Activated T-helper 1 cell treated with anti-CD3 and anti-CD28 coated beads, Interleukin-12 subunit alpha, Interleukin-12 subunit beta, Interleukin-2, Interleukin-4 antibody, amounts not matched to agents 30 ng/mL and 10 ng/mL and 1 ng/mL, durations not matched to agents 14 hours and 24 hours and 36 hours (primary cell): ENCODE measurements at regions not wholly inside any gene's neighbourhood (a gene's known extent, or its start where the extent isn't known, plus 50 kb on each side); places are given as distances from the start of the nearest gene placed in this dataset.

ENCODE experiments used
- DNase-seq: peaks from one replicate; pipeline ENCODE4 v3.0.0; 2021; ENCODE audit warnings: low spot score
- H3K27ac Mint-ChIP-seq: one replicate; pipeline ENCODE4 v1.8.0; 2021; ENCODE audit warnings: mild to moderate bottlenecking, mixed read lengths
- H3K27me3 Mint-ChIP-seq: one replicate; pipeline ENCODE4 v1.8.0; 2022; ENCODE audit warnings: mild to moderate bottlenecking, moderate library complexity, mixed read lengths; ENCODE audit not compliant: insufficient read depth
- H3K36me3 Mint-ChIP-seq: one replicate; pipeline ENCODE4 v1.8.0; 2021; ENCODE audit warnings: low read depth, mixed read lengths
- H3K4me1 Mint-ChIP-seq: one replicate; pipeline ENCODE4 v1.8.0; 2021; ENCODE audit warnings: low read depth, mixed read lengths
- H3K4me3 Mint-ChIP-seq: one replicate; pipeline ENCODE4 v1.8.0; 2021; ENCODE audit warnings: mild to moderate bottlenecking, moderate library complexity, mixed read lengths
- H3K9me3 Mint-ChIP-seq: one replicate; pipeline ENCODE4 v1.8.0; 2021; ENCODE audit warnings: mixed read lengths
- intact Hi-C: fragments of 100-400 bp; cut with micrococcal nuclease; formaldehyde crosslinking; loops from one replicate; pipeline ENCODE4 v1.15.1; 2024

DNA sequence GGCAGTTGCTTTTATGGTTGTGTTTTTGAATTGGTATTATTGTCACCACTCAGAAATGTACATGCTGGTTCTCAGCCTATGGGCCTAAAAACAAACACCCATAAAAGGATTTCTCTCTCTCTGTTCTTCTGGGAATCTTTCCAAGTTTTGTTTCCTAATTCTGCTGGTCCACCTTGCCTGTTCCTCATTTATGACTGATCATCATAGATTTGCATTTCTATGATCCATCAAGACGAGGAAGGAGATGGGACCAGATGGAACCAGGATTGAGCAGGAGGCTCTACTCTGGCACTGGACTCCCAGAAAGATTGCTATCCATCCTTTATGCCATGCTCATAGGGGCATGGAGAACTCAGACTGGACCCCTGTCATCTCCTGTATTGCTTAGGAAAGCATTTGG, 162.2 kb downstream of the C1orf94 start:
- H3K4me1 Mint-ChIP-seq = no peaks in the 10 kb centered on the region
- DNase-seq = no peak
- peaks cover 2% of the 10 kb centered on the region for H3K27me3 Mint-ChIP-seq
- no peaks in the 10 kb centered on the region for H3K9me3 Mint-ChIP-seq
- H3K36me3 Mint-ChIP-seq = no peaks in the 10 kb centered on the region
- intact Hi-C loops = no loop called here
- no peak overlapping the region for H3K27ac Mint-ChIP-seq
- no peak overlapping the region for H3K4me3 Mint-ChIP-seq

DNA sequence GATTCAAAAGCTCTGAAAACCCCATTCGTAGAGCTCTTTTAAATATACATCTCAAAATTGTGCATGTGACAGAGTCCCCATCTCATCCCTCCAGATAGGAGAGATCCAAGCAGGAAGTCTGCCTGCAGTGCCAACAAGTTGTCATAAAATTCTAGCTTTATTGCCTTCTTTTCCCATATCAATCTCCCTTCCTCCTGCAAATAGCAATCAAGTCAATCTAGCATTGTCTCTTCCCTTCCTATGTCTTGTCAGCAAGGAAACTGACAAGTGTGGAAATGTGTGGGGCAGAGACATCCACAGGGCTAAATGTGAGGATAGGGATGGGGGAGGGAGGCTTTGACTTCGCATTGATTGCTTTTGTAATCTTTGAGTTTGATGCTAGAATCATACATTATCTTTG, 165.2 kb downstream of the C1orf94 start:
- intact Hi-C loops = no loop called here
- Mint-ChIP-seq H3K4me1 (no peaks in the 10 kb centered on the region), H3K27ac (no peak overlapping the region), H3K9me3 (no peaks in the 10 kb centered on the region), H3K36me3 (no peaks in the 10 kb centered on the region), H3K27me3 (peaks cover 2% of the 10 kb centered on the region), H3K4me3 (no peak overlapping the region)
- no peak for DNase-seq

DNA sequence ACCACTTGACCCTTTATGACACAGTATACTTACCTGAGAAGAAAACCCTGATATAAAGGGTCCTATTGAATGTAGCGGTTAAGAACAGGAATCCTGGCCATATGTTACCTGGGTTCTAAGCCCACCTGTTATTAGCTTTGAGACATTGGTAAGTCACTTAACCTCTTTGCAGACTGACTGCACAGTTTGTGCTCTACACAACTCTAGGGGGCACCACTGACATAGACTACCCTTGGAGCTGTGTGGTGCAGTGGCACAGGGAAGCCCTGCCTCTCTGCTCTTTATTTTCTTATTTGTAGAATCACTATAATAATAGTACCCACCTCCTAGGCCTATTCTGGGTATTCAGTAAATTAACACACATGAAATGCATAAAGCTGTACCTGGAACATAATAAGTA, 165.6 kb downstream of the C1orf94 start:
- Mint-ChIP-seq H3K27me3 (peaks cover 2% of the 10 kb centered on the region), H3K4me3 (no peak overlapping the region), H3K36me3 (no peaks in the 10 kb centered on the region), H3K9me3 (no peaks in the 10 kb centered on the region), H3K4me1 (no peaks in the 10 kb centered on the region), H3K27ac (no peak overlapping the region)
- intact Hi-C loops = no loop called here
- no peak for DNase-seq

DNA sequence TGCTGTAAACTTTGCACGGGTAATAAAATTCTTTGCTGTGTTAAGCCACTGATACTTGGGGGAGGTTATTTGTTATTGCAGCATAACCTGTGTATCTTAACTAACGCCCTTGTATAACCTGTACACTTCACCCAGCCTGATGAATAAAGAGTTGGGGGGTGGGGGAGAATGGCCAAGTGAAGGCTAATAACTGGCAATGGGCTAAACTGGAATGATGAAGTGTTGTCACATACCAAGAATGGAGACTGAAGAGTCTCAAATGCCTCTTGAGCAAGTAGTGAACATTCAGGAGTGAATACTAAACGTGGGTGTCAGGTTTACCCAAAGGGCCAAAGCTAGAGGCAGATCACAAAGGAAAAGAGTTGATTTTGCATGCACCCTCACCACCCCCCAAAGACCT, 169.4 kb downstream of the C1orf94 start:
- H3K4me1 Mint-ChIP-seq = no peaks in the 10 kb centered on the region
- H3K36me3 Mint-ChIP-seq = no peaks in the 10 kb centered on the region
- H3K27ac Mint-ChIP-seq = no peak overlapping the region
- intact Hi-C loops = no loop called here
- no peaks in the 10 kb centered on the region for H3K9me3 Mint-ChIP-seq
- no peak for DNase-seq
- peaks cover 2% of the 10 kb centered on the region for H3K27me3 Mint-ChIP-seq
- no peak overlapping the region for H3K4me3 Mint-ChIP-seq

DNA sequence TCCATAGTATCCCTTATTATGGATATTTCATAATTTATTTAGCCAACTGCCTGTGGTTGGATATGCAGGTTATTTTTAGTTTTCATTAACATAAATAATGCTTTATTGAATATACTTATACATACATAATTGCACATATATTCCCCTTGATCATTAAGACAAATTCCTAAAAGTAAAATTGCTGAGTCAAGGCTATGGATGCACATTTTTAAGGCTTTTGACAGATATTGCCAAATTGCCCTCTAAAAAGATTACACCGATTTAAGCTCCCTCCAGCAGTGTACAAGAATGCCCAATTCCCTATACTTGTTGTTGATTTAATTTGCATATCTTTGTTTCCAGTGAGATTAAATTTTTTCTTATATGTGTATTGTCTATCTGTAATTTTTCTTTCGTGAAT, 176.7 kb downstream of the C1orf94 start:
- intact Hi-C loops = no loop called here
- H3K9me3 Mint-ChIP-seq = no peaks in the 10 kb centered on the region
- H3K4me3 Mint-ChIP-seq = no peak overlapping the region
- H3K27me3 Mint-ChIP-seq = peaks cover 3% of the 10 kb centered on the region
- H3K4me1 Mint-ChIP-seq = no peaks in the 10 kb centered on the region
- no peak for DNase-seq
- H3K36me3 Mint-ChIP-seq = no peaks in the 10 kb centered on the region
- no peak overlapping the region for H3K27ac Mint-ChIP-seq

DNA sequence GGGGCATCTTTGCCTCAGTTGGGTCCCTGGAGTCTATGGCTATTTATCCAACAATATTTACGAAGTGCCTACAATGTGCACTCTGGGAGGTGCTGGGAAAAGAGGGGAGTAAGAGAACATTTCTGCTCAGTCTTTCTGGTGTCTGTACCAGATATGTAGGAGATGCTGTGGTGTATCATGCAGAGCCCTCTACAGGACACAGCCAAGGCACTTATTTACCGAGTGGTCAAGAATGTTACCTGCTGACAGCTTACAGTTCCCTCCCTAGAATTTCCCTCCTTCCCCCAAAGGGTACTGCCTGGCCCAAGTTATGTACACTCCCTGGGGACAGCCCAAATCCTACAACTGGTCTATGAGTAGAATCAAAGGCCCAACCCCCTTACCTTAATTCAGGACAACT, 177.7 kb downstream of the C1orf94 start:
- H3K27ac Mint-ChIP-seq = no peak overlapping the region
- no peaks in the 10 kb centered on the region for H3K9me3 Mint-ChIP-seq
- peaks cover 4% of the 10 kb centered on the region for H3K27me3 Mint-ChIP-seq
- H3K36me3 Mint-ChIP-seq = no peaks in the 10 kb centered on the region
- H3K4me3 Mint-ChIP-seq = no peak overlapping the region
- no peak for DNase-seq
- H3K4me1 Mint-ChIP-seq = no peaks in the 10 kb centered on the region
- intact Hi-C loops = no loop called here

DNA sequence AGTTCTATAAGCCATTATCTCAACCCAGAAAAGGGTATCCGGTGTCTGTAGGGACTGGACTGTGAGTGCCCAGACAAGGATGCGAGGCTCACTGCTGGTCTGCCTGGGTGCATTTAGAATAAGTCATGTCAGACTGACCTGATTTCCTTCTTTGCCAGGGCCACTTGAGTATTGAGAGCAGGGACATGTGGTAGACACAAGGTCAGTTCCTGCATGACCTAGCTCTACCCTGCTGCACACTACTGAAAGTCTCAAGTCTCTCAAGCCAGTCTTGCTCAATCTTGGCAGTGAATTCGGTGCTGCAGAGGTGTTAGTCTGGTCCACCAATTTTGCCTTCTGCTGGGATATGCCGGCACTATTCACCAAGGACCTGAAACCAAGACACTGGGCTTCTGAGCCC, 180.1 kb downstream of the C1orf94 start:
- DNase-seq = no peak
- Mint-ChIP-seq H3K4me3 (no peak overlapping the region), H3K27me3 (peaks cover 4% of the 10 kb centered on the region), H3K4me1 (no peaks in the 10 kb centered on the region), H3K27ac (no peak overlapping the region), H3K36me3 (no peaks in the 10 kb centered on the region), H3K9me3 (no peaks in the 10 kb centered on the region)
- intact Hi-C loops = no loop called here

DNA sequence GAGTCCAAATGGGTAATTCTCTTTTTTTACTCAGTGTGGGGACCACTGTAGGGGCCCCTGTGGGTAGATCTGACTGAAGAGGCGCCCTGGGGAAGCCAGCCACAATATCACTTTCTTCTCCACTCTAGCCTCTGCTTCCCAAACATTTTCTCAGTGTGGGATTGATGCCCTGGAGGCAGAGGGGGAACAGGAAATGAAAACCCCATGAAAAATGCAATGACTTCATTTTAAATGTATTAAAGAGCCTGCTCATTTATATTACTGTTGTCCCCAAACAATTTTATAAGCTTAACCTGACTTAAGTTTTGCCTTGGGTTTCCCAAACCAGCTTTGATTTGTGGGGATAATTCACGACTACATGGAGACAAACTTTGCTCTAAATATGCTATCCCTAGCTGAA, 181.9 kb downstream of the C1orf94 start:
- H3K36me3 Mint-ChIP-seq = no peaks in the 10 kb centered on the region
- intact Hi-C loops = no loop called here

DNA sequence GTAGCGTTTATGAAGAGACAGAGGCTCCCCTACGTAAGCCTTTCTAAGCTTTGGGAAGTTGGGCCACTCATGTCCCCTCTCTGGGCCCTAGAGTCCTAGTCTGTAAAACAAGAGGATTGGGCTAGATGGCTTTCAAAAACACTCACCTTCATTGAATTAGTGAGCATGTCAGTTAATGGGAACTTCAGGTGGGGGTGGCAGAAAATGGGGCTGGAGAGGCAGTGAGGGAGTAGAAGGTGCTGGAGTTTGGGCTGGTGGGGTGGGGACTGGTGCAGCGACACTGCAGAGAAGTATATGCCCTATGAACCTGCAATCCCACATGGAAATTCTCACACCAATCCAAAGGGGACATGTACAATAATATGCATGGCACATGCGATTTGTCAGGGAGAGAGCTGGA, 182.7 kb downstream of the C1orf94 start:
- Mint-ChIP-seq H3K4me1 (no peaks in the 10 kb centered on the region), H3K27ac (no peak overlapping the region), H3K9me3 (no peaks in the 10 kb centered on the region), H3K36me3 (no peaks in the 10 kb centered on the region), H3K27me3 (peaks cover 4% of the 10 kb centered on the region), H3K4me3 (no peak overlapping the region)
- intact Hi-C loops = no loop called here
- no peak for DNase-seq

More for the DNA sequence above, 181.9 kb downstream of the C1orf94 start:
- no peak overlapping the region for H3K27ac Mint-ChIP-seq
- DNase-seq = no peak
- H3K9me3 Mint-ChIP-seq = no peaks in the 10 kb centered on the region
- H3K4me1 Mint-ChIP-seq = no peaks in the 10 kb centered on the region
- no peak overlapping the region for H3K4me3 Mint-ChIP-seq
- H3K27me3 Mint-ChIP-seq = peaks cover 4% of the 10 kb centered on the region

DNA sequence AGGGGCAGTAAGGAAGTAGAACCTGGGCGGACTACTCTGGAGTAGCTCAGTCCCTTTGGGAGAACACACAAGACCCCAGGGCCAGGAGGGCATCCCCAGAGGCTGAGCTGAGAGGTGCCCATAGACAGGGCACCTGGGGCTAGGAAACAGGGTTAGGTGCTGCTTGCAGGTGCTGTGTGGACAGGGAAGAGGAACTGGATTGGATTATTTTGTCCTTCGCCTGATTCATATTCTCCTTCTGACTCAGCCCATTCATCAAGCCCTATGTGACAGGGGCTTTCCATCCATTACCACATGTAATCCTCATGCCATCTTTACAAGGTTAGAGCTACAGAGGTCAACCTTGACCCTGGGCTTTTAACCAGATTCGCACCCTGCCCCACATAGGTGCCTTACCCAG, 183.9 kb downstream of the C1orf94 start:
- H3K27me3 Mint-ChIP-seq = peaks cover 4% of the 10 kb centered on the region
- H3K4me1 Mint-ChIP-seq = no peaks in the 10 kb centered on the region
- H3K9me3 Mint-ChIP-seq = no peaks in the 10 kb centered on the region
- no peak overlapping the region for H3K27ac Mint-ChIP-seq
- no peak for DNase-seq
- no peaks in the 10 kb centered on the region for H3K36me3 Mint-ChIP-seq
- intact Hi-C loops = no loop called here
- no peak overlapping the region for H3K4me3 Mint-ChIP-seq

DNA sequence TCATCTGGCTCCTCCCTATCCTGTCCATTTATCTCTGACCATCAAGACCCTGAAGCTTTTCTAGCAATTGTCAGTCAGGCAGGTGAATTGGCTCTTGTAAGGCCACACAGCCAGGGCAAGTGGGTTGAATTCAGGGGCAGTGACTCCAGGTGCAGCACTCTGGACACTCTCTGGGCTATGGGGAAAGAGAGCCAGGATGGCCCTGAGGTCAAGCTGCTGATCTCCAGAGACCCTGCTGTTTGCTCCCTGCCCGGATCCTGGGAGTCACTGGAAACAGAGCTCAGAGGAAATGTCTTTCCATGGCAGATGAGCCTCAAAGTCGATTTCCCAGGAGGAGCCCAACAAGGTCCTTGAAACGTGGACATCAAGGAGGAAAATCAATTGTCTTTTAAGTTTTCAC, 184.4 kb downstream of the C1orf94 start:
- Mint-ChIP-seq H3K4me3 (no peak overlapping the region), H3K36me3 (no peaks in the 10 kb centered on the region), H3K9me3 (no peaks in the 10 kb centered on the region), H3K27ac (no peak overlapping the region), H3K4me1 (no peaks in the 10 kb centered on the region), H3K27me3 (peaks cover 4% of the 10 kb centered on the region)
- intact Hi-C loops = no loop called here
- no peak for DNase-seq

DNA sequence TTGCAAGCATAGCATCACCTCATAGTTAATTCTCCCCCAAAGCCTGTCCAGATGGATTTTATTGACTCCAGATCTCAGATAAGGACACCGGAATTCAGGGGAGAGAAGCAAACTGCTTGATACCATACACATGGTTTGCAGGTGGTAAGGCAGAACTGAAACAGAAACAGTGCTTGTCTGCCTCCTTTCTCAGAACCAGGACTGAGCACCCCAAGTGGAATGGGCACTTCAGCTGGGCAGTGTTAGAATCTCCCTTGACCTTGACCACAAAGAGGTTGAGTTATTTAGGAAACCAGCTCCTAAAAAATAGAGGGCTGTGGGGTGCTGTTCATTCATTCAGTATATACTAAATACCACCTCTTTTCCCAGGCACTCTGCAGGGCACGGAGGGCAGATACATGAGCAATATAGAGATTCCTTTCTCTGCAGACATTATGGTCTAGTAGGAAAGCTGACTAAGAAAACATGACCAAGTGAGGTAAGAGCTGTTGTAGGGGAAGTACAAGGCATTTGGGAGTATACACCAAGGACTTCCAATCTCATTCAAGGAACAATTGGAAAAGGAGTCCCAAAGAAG, 185.2 kb downstream of the C1orf94 start:
- H3K9me3 Mint-ChIP-seq = no peaks in the 10 kb centered on the region
- H3K27me3 Mint-ChIP-seq = peaks cover 4% of the 10 kb centered on the region
- DNase-seq = no peak
- intact Hi-C loops = no loop called here
- no peak overlapping the region for H3K27ac Mint-ChIP-seq
- H3K4me3 Mint-ChIP-seq = no peak overlapping the region
- H3K36me3 Mint-ChIP-seq = no peaks in the 10 kb centered on the region
- no peaks in the 10 kb centered on the region for H3K4me1 Mint-ChIP-seq

DNA sequence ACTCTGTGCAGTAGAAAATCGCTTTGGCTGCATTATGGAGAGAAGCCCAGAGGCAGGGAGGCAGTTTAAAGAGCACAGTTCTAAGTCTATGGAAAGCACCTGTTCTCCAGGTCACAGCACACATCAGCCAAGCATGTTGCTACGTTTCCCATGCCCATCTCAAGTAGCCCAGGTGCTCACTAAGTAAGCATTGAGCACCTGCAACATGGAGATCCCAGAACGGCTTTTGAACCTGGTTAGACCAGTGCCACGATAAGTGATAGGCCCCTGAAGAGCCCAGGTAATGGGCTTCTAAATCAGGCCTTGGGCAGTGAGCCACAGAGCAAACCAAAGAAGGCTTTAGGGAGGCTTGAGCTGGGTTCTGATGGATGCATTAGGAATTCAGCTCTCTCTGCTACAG, 186.2 kb downstream of the C1orf94 start:
- H3K27ac Mint-ChIP-seq = no peak overlapping the region

DNA sequence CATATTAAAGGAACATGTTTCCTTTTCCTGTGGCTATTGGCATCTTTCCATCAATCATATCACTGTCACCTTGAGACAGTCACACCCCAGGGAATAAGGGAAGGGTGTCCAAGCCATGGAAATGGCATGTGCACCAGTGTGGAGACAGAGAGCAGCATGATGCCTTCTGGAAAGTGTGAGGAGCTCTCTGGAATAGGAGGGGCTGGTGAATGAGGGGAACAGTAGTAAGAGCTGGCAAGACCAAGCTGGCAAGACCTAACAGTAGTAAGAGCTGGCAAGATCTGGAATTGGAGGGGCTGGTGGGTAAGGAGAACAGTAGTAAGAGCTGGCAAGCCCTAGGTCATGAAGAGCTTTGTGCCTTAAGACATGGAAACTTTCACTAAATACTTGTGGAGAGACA, 186.7 kb downstream of the C1orf94 start:
- H3K4me3 Mint-ChIP-seq = no peak overlapping the region
- no peak for DNase-seq
- H3K27me3 Mint-ChIP-seq = peaks cover 2% of the 10 kb centered on the region
- H3K36me3 Mint-ChIP-seq = no peaks in the 10 kb centered on the region
- H3K9me3 Mint-ChIP-seq = no peaks in the 10 kb centered on the region
- no peaks in the 10 kb centered on the region for H3K4me1 Mint-ChIP-seq
- H3K27ac Mint-ChIP-seq = no peak overlapping the region
- intact Hi-C loops = no loop called here

More for the DNA sequence above, 186.2 kb downstream of the C1orf94 start:
- DNase-seq = no peak
- no peak overlapping the region for H3K4me3 Mint-ChIP-seq
- no peaks in the 10 kb centered on the region for H3K9me3 Mint-ChIP-seq
- H3K36me3 Mint-ChIP-seq = no peaks in the 10 kb centered on the region
- peaks cover 4% of the 10 kb centered on the region for H3K27me3 Mint-ChIP-seq
- intact Hi-C loops = no loop called here
- no peaks in the 10 kb centered on the region for H3K4me1 Mint-ChIP-seq
